Progenitor cell of endocrine pancreas (in vitro differentiated cells): ENCODE measurements at regions not wholly inside any gene's neighbourhood (a gene's known extent, or its start where the extent isn't known, plus 50 kb on each side); places are given as distances from the start of the nearest gene placed in this dataset.

Experiments
- DNase-seq: peaks from one replicate; pipeline ENCODE4 v3.0.0; 2021; ENCODE audit warnings: low spot score; ENCODE audit not compliant: unreplicated experiment
- H3K27ac Mint-ChIP-seq: 2 replicates; pipeline ENCODE4 v1.8.0; 2021; ENCODE audit warnings: mild to moderate bottlenecking, moderate library complexity, mixed read lengths
- H3K27me3 Mint-ChIP-seq: 2 replicates; pipeline ENCODE4 v1.8.0; 2021; ENCODE audit warnings: mixed read lengths
- H3K36me3 Mint-ChIP-seq: 2 replicates; pipeline ENCODE4 v1.8.0; 2022; ENCODE audit warnings: mixed read lengths; ENCODE audit not compliant: insufficient read depth
- H3K4me1 Mint-ChIP-seq: 2 replicates; pipeline ENCODE4 v1.8.0; 2021; ENCODE audit warnings: low read depth, mixed read lengths
- H3K4me3 Mint-ChIP-seq: 2 replicates; pipeline ENCODE4 v1.8.0; 2021; ENCODE audit warnings: low read depth, mild to moderate bottlenecking, moderate library complexity, mixed read lengths
- H3K9me3 Mint-ChIP-seq: 2 replicates; pipeline ENCODE4 v1.8.0; 2021; ENCODE audit warnings: low read depth, mixed read lengths
- CTCF ChIP-seq: fragments of 200-600 bp; sonication (generic); IDR thresholded peaks from one replicate; pipeline ENCODE4 v1.5.0; 2021; ENCODE audit warnings: antibody characterized with exemption, mild to moderate bottlenecking; ENCODE audit not compliant: unreplicated experiment

DNA sequence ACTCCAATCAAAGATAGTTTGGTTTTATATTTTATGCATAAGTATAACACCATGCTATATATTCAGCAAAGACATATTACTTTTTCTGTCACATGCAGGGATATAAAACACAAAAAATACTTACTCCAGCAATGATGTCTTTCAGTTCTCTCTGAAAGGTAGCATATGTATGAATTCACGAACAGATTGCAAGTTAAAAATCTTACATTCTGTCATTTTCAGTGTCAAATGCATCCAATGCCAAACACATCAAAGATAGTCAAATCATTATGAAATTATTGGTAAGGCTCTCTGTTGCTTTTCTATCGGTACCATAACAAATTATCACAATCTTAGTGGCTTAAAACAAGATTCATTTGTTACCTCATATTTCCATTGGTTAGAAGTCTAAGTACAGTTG lies 492.0 kb upstream of the KIF2B start:
- Mint-ChIP-seq H3K4me3 (no peak overlapping the region), H3K36me3 (no peaks in the 10 kb centered on the region), H3K4me1 (no peaks in the 10 kb centered on the region), H3K27ac (no peak overlapping the region), H3K9me3 (no peaks in the 10 kb centered on the region), H3K27me3 (no peaks in the 10 kb centered on the region)
- no peak for TF ChIP-seq CTCF
- no peak for DNase-seq

- no peak overlapping the region for H3K4me3 Mint-ChIP-seq
- H3K36me3 Mint-ChIP-seq, result no peaks in the 10 kb centered on the region
- no peak for TF ChIP-seq CTCF
- H3K27me3 Mint-ChIP-seq, result no peaks in the 10 kb centered on the region
- DNase-seq, result no peak
- peaks cover 7% of the 10 kb centered on the region for H3K9me3 Mint-ChIP-seq
- no peak overlapping the region for H3K27ac Mint-ChIP-seq
- no peaks in the 10 kb centered on the region for H3K4me1 Mint-ChIP-seq
Observed at GRCh38 chr17:53321651-53322050, 501.1 kb upstream of the KIF2B start.

DNA sequence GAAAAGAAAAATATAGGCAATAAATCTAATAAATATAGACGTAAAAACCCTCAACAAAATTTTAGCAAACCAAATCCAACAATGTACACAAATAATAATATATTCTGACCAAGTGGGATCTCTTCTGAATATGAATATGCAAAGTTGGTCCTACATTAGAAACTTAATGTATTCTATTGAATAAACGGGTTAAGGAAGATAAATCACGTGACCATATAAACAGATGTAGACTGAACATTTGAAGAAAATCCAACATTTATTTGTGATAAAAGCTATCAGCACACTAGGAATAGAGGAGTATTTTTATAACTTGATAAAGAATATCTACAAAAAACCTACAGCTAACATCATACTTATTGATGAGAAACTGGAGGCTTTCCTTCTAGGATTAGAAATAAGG lies 502.8 kb upstream of the KIF2B start:
- TF ChIP-seq CTCF, result no peak
- no peak overlapping the region for H3K27ac Mint-ChIP-seq
- H3K36me3 Mint-ChIP-seq, result no peaks in the 10 kb centered on the region
- H3K27me3 Mint-ChIP-seq, result no peaks in the 10 kb centered on the region
- no peaks in the 10 kb centered on the region for H3K4me1 Mint-ChIP-seq
- no peak overlapping the region for H3K4me3 Mint-ChIP-seq
- DNase-seq, result no peak
- peaks cover 10% of the 10 kb centered on the region for H3K9me3 Mint-ChIP-seq

DNA sequence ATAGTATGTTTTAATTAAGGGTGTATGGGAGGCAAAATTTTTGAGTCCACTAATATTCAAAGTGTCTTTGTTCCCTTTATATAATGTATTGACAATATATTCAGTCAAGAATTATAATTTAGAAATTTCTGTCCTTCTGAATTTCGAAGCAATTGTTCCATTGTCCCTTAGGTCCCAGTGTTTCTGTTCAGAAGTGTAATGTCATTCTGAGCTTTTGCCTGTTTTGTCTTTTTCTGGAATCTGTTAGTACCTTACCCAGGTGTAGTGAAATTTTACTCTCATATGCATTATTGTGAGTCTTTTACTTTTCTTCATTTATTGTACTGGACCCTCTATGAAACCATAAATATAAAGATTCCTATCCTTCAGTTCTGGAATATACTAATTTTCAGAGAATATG lies 505.7 kb upstream of the KIF2B start:
- Mint-ChIP-seq H3K4me1 (no peaks in the 10 kb centered on the region), H3K9me3 (peaks cover 10% of the 10 kb centered on the region), H3K4me3 (no peak overlapping the region), H3K27ac (no peak overlapping the region), H3K36me3 (no peaks in the 10 kb centered on the region), H3K27me3 (no peaks in the 10 kb centered on the region)
- DNase-seq, result no peak
- no peak for TF ChIP-seq CTCF

DNA sequence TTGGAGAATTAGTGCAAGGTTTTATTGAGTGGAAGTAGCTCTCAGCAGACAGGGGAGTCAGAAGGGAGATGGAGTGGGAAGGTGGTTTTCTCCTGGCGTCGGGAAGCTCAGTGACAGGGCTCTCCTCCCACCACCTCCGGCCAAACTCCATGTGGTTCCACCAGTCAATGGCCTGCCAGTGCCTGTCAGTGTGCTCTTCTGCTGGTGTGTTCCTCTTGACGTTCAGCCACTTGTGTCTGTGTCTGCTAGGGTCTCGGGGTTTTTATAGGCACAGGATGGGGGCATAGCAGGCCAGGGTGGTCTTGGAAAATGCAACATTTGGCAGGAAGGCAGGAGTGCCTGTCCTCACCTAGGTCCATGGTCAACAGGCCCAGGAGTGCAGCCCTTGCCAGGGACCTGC lies 506.7 kb upstream of the KIF2B start:
- no peaks in the 10 kb centered on the region for H3K36me3 Mint-ChIP-seq
- no peak overlapping the region for H3K4me3 Mint-ChIP-seq
- no peak overlapping the region for H3K27ac Mint-ChIP-seq
- H3K27me3 Mint-ChIP-seq, result no peaks in the 10 kb centered on the region
- no peak for TF ChIP-seq CTCF
- peaks cover 10% of the 10 kb centered on the region for H3K9me3 Mint-ChIP-seq
- no peak for DNase-seq
- H3K4me1 Mint-ChIP-seq, result no peaks in the 10 kb centered on the region
